GM21737 (cell line): ENCODE measurements at regions not wholly inside any gene's neighbourhood (a gene's known extent, or its start where the extent isn't known, plus 50 kb on each side); places are given as distances from the start of the nearest gene placed in this dataset.
"Not testable (repeated sequence)": the region's sequence is repeated elsewhere in the genome, so short reads cannot be mapped to it uniquely, and the experiment has no call there.

Source experiments
- ATAC-seq: cut with Tn5 transposase; IDR thresholded peaks from one replicate; pipeline ENCODE4 v1.9.1; 2021; ENCODE audit warnings: mild to moderate bottlenecking, moderate library complexity; ENCODE audit not compliant: unreplicated experiment

DNA sequence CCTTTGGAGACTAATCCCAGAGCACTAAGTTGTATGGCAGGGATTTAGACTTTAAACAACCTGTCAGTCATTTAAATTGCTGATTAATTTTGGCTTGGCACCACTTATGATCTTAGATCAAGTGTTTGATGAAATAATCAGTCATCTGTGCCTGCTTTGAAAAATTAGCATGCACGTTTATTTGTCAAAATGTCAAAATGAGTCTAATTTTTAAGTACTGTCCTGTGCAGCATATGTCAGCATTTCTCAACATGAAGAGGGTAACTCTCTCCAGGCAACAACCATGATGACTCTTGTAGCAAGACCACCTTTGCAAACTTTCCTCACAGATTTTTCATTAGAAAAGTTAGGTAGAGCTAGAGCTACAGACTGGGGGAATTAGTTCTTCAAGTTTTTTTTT, 155.7 kb upstream of the GJE1 start:
- ATAC-seq, result no peak

DNA sequence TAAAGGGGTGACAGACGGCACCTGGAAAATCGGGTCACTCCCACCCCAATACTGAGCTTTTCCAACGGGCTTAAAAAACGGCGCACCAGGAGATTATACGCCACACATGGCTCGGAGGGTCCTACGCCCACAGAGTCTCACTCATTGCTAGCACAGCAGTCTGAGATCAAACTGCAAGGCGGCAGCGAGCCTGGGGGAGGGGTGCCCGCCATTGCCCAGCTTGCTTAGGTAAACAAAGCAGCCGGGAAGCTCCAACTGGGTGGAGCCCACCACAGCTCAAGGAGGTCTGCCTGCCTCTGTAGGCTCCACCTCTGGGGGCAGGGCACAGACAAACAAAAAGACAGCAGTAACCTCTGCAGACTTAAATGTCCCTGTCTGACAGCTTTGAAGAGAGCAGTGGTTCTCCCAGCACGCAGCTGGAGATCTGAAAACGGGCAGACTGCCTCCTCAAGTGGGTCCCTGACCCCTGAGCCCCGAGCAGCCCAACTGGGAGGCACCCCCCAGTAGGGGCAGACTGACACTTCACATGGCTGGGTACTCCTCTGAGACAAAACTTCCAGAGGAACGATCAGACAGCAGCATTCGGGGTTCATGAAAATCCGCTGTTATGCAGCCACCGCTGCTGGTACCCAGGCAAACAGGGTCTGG, 162.8 kb upstream of the GJE1 start:
- ATAC-seq, result not testable (repeated sequence)

GRCh38 chr6:141969201-141969600, 163.5 kb upstream of the GJE1 start:
- ATAC-seq, result no peak

- no peak for ATAC-seq
These were observed 164.1 kb upstream of the GJE1 start for GRCh38 chr6:141968632-141969031.

DNA sequence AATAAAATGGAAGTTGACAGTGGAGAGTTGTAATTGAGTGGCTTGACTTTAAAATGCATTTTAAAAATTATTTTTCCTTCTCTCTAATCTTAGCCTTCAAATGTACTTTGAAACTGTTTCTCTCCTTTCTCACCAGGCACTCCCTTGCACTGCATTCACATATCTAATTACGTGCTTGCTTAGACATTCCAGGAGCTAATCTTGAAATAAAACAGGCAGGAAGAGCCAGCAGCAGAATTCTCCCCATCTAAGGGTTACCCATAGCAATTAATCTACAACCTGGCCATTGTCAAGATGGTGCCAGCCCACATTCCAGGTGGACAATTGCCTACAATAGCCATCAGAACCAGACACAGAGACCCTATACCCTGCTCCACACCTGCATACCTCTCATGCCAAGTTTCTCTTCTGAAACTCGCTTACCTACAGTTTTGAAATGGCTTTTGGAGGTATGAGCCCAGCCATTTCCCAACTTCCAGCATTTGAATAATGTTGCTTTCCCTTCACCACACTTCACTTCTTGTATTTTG, 167.6 kb upstream of the GJE1 start:
- no peak for ATAC-seq

- no peak for ATAC-seq
These were observed 169.0 kb upstream of the GJE1 start for GRCh38 chr6:141963543-141964295.

DNA sequence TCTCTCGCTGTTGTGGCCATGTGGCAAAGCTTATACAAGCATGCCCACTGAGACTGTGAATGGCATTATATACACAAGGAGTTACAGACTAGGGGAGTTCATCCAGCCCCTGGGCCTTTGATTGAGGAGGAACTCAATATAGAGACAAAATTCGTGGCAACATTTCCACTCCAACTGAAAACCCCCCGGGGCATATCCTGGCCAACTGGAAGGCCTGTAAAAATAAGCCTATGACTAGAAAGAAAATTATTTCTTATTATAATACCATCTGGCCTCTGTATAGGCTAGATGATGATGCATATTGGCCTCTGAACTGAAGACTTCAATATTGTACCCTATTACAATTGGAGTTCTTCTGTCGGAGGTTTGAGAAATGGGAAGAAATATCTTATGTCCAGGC, 175.5 kb upstream of the GJE1 start:
- ATAC-seq, result no peak

GRCh38 chr6:141956868-141957267, 175.9 kb upstream of the GJE1 start:
- ATAC-seq, result no peak

DNA sequence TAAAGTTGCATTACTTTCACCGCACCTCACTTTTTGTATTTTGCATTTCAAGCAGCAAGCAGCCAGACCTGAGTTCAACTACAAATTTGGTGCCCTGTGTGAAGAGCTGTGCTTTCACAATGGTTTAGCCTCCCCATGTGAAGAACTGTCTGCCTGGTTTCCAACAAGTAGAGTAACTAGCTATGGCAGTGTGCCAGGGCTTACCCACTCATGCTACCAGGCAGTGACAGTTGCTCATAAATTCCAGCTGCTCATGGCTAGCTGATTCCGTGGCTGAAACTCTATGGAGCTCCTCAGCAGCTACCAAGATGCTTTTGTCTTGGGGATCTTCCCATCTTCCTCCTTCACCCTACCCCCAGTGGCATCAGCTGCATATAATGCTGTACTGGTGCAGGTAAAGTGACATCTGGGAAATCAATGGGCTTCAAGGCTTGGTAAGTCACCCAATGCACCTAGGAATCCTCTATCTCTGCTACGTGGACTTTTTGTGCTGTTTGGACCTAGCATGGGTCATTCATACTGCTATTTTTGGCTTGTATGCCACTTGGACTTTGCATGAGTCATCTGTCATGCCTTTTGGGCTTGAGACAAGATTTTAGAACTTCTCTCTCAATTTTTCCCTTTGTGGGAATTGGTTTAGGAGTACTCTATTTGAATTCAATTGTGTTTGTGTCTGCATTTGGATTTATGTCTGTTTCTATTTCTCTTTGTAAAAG, 176.5 kb upstream of the GJE1 start:
- no peak for ATAC-seq

GRCh38 chr6:141953072-141953471, 179.7 kb upstream of the GJE1 start:
- no peak for ATAC-seq

DNA sequence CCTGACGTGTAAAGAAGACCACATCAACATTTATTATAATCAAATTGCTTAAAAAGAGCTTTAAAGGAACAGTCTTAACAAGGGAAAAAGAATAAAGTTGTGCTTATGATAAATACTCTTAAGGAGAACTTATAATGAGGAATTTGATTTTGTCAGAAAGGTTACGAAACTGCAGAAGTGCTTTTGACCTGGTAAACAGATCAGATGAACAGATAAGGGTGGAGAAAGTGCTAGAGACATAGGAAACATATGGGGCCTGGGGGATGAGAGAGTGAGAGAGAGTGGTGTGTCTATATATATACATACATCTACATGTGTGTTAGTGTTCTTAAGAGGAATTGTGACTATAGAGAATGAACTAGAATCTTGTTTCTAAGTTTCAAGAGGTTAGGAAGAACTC, 186.2 kb upstream of the GJE1 start:
- ATAC-seq, result no peak

GRCh38 chr6:141938664-141939063, 194.1 kb upstream of the GJE1 start:
- ATAC-seq, result no peak

- no peak for ATAC-seq
These were observed 200.0 kb upstream of the GJE1 start for GRCh38 chr6:141932685-141933084.

DNA sequence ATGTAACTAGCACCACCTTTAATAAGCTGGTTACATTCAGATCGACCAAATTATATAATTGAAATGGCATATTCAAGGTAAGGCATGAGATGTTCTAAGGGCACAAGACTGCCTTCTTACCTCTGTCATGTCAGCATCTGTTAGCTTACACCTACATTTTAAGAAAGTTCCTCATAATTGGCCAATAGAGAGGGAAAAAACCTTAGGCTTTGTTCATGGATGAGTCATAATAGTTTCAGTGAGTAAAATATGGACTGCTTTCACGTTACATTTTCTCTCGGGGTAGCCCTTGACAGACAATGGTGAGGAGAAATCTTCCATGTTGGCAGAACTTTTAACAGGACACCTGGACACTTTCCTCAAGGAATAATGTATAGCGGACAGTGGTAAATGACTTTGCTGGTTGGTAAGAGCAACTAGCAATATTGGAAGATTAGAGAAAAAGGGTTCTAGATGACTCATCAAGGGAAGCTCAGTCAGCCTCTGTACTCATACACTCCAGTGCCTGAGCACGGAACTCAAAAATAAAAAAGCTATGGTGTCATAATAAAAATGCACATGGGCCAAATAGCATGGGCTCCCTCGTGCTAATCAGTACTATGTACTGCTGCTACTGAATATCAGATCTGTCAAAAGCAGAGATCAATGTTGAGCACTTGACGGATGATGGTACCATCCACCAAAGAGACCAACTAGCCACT, 206.4 kb upstream of the GJE1 start:
- ATAC-seq, result not testable (repeated sequence)

GRCh38 chr6:141925001-141925400, 207.7 kb upstream of the GJE1 start:
- no peak for ATAC-seq

GRCh38 chr6:141922898-141923297, 209.8 kb upstream of the GJE1 start:
- ATAC-seq, result no peak

DNA sequence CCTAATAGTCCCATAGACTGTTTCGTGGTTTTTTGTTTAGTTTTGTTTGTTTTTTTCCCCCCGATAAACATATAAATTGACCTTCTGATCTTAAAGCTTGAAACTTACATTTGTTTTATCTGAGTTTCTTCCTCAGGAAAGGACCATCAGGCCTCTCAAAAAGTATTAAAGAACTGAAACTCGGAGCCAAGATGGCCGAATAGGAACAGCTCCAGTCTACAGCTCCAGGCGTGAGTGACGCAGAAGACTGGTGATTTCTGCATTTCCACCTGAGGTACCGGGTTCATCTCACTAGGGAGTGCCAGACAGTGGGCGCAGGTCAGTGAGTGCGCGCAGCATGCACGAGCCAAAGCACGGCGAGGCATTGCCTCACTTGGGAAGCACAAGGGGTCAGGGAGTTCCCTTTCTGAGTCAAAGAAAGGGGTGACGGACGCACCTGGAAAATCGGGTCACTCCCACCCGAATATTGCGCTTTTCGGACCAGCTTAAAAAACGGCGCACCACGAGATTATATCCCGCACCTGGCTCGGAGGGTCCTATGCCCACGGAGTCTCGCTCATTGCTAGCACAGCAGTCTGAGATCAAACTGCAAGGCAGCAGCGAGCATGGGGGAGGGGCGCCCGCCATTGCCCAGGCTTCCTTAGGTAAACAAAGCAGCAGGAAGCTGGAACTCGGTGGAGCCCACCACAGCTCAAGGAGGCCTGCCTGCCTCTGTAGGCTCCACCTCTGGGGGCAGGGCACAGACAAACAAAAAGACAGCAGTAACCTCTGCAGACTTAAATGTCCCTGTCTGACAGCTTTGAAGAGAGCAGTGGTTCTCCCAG, 215.8 kb upstream of the GJE1 start:
- ATAC-seq, result not testable (repeated sequence)

GRCh38 chr6:141914646-141915045, 218.1 kb upstream of the GJE1 start:
- no peak for ATAC-seq

GRCh38 chr6:141906569-141907080, 226.1 kb upstream of the GJE1 start:
- ATAC-seq, result no peak

DNA sequence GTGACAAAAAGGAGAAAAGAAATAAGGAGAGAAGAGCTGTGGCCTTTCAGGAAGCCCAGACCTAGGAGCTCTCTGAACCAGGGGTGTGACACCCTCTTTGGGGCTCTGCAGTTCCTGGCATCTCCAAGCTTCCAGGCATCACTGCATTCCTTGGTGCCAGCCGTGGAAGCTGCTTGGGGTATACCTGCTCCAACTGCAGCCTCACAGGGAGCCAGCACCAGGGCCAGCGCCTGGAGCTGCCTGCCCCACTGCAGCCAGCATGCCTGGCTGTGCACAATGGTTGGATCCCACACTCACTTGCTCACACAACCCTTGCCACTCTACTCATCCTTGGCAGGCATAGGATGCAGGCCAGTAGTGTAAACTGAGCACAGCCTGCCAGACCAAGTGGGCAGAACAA, 242.1 kb upstream of the GJE1 start:
- ATAC-seq, result no peak
